ENCODE measurements at regions not wholly inside any gene's neighbourhood (a gene's known extent, or its start where the extent isn't known, plus 50 kb on each side); places are given as distances from the start of the nearest gene placed in this dataset.

DNA sequence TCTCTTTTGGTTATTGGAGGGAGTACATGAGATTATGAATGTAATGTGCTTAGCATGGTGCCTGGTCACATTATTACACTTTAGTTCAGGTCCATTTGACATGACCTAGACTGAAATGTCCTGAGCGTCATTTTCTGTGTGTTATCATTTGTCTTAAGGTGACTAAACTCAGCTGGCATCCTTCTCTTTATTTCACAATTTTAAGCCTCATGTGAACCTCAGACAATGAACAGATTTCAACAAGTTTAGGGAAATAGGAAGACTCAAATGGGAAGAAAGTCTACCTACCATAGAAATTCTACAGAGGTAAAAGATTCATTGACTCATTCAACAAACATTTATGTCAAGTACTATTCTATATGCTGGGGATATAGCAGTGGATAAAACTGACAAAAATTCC lies 70.2 kb upstream of the EXOC6 start:
- TF ChIP-seq RXRA (IDR thresholded peaks at IDR 0.05; ENCODE audit: insufficient read depth, low read depth, low read length): no peak
- no peak for TF ChIP-seq POLR2AphosphoS5 (IDR thresholded peaks at IDR 0.05; ENCODE audit: low read depth, low read length)
- TF ChIP-seq, protein P1, sequence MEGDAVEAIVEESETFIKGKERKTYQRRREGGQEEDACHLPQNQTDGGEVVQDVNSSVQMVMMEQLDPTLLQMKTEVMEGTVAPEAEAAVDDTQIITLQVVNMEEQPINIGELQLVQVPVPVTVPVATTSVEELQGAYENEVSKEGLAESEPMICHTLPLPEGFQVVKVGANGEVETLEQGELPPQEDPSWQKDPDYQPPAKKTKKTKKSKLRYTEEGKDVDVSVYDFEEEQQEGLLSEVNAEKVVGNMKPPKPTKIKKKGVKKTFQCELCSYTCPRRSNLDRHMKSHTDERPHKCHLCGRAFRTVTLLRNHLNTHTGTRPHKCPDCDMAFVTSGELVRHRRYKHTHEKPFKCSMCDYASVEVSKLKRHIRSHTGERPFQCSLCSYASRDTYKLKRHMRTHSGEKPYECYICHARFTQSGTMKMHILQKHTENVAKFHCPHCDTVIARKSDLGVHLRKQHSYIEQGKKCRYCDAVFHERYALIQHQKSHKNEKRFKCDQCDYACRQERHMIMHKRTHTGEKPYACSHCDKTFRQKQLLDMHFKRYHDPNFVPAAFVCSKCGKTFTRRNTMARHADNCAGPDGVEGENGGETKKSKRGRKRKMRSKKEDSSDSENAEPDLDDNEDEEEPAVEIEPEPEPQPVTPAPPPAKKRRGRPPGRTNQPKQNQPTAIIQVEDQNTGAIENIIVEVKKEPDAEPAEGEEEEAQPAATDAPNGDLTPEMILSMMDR (IDR thresholded peaks at IDR 0.05; ENCODE audit: control extremely low read depth in 1 of 3, insufficient read depth in 1 of 3, low read depth in 1 of 3, low read length in 3 of 3): no peak
- TF ChIP-seq CHD2 (IDR thresholded peaks at IDR 0.05; ENCODE audit: low read length): no peak
- TF ChIP-seq EZH2 (IDR thresholded peaks at IDR 0.05; ENCODE audit: low read depth, low read length, severe bottlenecking): no peak
- no peak for TF ChIP-seq RFX5 (IDR thresholded peaks at IDR 0.05; ENCODE audit: borderline replicate concordance, low read depth, low read length)

All from H1 (cell line).